Sigmoid colon (tissue), 4 donors: ENCODE measurements at regions not wholly inside any gene's neighbourhood (a gene's known extent, or its start where the extent isn't known, plus 50 kb on each side); places are given as distances from the start of the nearest gene placed in this dataset.

Source experiments
- EP300 ChIP-seq, 4 donors: sonication (generic); formaldehyde crosslinking; IDR thresholded peaks; one replicate each; pipeline ENCODE4 v1.6.1; 2017; ENCODE audit warnings: antibody characterized with exemption in 4 of 4
- POLR2A ChIP-seq, 2 donors: fragments of 450-650 bp; IDR thresholded peaks; one replicate each; pipeline ENCODE4 v1.6.1; 2016; ENCODE audit warnings: antibody characterized with exemption in 2 of 2, mild to moderate bottlenecking in 2 of 2, moderate library complexity in 2 of 2
- POLR2AphosphoS5 ChIP-seq, 4 donors: sonication (generic); formaldehyde crosslinking; IDR thresholded peaks; one replicate each; pipeline ENCODE4 v1.6.1; 2017; ENCODE audit warnings: antibody characterized with exemption in 4 of 4
- TF ChIP-seq, protein P1 (sequence below), 4 experiments: fragments of 450-650 bp in 3 of 4; fragments of 200-600 bp in 1 of 4; IDR thresholded peaks; one replicate each; pipeline ENCODE4 v1.5.1; 2016 to 2019; ENCODE audit warnings: antibody characterized with exemption in 4 of 4, mild to moderate bottlenecking in 3 of 4, moderate library complexity in 2 of 4

DNA sequence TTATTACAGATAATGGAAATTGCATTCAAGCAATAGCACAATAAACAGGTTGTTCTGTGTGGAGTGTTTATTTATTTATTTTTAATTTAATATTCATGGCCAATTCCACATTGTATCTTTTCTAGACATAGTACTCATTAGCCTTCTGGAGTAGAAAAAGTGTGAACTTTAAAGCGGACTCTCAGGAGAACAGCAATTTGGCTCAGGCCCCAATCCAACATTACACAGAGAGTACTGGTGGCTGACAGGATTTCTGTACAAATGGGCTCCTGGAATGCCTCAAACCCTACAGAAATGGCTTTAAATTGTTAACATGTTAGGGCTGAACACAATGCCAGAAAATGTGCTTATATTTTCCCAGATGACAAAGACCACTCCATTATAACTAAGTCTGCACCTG lies 533.9 kb upstream of the NXPH2 start:
- TF ChIP-seq POLR2A (IDR thresholded peaks at IDR 0.05): no peak
- TF ChIP-seq, protein P1, sequence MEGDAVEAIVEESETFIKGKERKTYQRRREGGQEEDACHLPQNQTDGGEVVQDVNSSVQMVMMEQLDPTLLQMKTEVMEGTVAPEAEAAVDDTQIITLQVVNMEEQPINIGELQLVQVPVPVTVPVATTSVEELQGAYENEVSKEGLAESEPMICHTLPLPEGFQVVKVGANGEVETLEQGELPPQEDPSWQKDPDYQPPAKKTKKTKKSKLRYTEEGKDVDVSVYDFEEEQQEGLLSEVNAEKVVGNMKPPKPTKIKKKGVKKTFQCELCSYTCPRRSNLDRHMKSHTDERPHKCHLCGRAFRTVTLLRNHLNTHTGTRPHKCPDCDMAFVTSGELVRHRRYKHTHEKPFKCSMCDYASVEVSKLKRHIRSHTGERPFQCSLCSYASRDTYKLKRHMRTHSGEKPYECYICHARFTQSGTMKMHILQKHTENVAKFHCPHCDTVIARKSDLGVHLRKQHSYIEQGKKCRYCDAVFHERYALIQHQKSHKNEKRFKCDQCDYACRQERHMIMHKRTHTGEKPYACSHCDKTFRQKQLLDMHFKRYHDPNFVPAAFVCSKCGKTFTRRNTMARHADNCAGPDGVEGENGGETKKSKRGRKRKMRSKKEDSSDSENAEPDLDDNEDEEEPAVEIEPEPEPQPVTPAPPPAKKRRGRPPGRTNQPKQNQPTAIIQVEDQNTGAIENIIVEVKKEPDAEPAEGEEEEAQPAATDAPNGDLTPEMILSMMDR (IDR thresholded peaks at IDR 0.05): no peak
- no peak for TF ChIP-seq POLR2AphosphoS5 (IDR thresholded peaks at IDR 0.05)
- TF ChIP-seq EP300 (IDR thresholded peaks at IDR 0.05): no peak
